ENCODE measurements at regions not wholly inside any gene's neighbourhood (a gene's known extent, or its start where the extent isn't known, plus 50 kb on each side); places are given as distances from the start of the nearest gene placed in this dataset.

DNA sequence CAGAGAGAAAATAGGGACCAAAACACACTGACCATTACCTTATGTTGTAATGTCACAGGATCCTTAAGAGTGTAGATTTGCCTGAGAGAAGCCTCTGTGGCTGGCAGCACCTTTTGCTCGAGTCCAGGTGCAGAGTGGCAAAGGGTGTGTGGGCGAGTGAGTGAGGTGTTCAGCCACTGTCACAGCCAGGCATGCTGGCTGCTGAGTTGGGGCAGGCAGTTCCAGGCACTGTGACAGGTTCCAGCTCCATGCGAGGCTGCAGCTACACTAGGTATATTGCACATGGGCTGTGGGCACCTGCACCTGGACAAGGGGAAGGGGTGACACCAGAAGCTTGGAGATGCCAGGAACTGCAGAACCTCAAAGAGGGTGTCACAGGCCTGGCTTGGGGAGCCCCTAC lies 1370.4 kb upstream of the PRMT6 start:
- no peak for DNase-seq (ENCODE audit: low spot score)

DNA sequence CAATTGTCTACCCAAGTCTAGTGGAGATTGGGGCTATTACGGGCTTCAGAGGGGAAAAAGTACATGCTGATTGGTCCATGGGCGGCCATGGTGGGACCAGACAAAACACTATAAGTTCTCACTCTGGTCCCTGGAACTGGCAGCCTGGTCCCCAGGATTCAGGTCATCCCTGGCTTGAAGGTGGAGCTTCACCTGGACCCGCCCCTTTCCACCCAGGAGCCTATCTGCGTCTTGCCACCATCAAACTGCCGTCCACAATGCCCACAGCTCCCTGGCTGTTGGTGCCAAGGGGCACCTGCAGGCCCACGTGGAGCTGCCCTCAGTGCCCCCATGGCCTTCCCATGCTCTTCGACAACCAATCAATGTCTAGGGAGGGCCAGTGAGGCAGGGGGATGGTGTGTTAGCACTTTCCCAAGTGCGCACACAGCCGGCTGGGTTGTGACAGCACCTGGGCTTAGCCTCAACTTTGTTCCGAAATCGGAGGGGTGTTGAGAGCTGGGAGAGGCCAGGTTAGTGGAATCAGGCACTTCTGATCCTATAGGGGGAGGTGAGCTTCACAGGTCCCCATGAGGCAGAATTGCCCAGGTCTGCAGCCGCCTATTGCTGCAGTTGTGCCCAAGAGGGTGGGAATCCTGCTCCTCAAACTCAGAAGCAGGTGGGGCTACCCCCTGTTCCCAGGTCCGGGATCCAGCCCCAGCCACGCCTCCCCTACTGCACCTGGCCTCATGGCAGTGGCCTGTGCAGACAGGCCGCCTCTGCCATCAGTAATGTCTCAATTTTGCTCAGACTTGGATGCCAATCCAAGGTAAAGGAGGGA lies 1369.4 kb upstream of the PRMT6 start:
- Histone ChIP-seq H3K36me3 (no peaks in the 10 kb centered on the region), H3K9me3 (no peaks in the 10 kb centered on the region), H3K4me3 (no peak overlapping the region), H3K27ac (no peak overlapping the region), H3K4me1 (replicated peaks) (no peaks in the 10 kb centered on the region), H3K27me3 (replicated peaks; ENCODE audit: insufficient read depth) (no peaks in the 10 kb centered on the region)
- intact Hi-C loops (cut with DNase I), result no loop called here
- WGBS, result 90% methylated on average over 14 of the region's 15 CpGs
- no peak for DNase-seq (ENCODE audit: low spot score)
- TF ChIP-seq POLR2AphosphoS5 (IDR thresholded peaks at IDR 0.05) (no peak), CTCF (IDR thresholded peaks at IDR 0.05) (no peak), POLR2A (IDR thresholded peaks at IDR 0.05) (no peak)

More for the DNA sequence above, 1370.4 kb upstream of the PRMT6 start:
- no peak overlapping the region for H3K27ac ChIP-seq
- 62% methylated on average over 2 of the region's 3 CpGs for WGBS
- TF ChIP-seq POLR2AphosphoS5 (IDR thresholded peaks at IDR 0.05) (no peak), CTCF (IDR thresholded peaks at IDR 0.05) (no peak), POLR2A (IDR thresholded peaks at IDR 0.05) (no peak)
- no peaks in the 10 kb centered on the region for H3K27me3 ChIP-seq (replicated peaks; ENCODE audit: insufficient read depth)
- no peaks in the 10 kb centered on the region for H3K4me1 ChIP-seq (replicated peaks)
- no peaks in the 10 kb centered on the region for H3K36me3 ChIP-seq
- intact Hi-C loops (cut with DNase I), result no loop called here
- no peak overlapping the region for H3K4me3 ChIP-seq
- H3K9me3 ChIP-seq, result no peaks in the 10 kb centered on the region

DNA sequence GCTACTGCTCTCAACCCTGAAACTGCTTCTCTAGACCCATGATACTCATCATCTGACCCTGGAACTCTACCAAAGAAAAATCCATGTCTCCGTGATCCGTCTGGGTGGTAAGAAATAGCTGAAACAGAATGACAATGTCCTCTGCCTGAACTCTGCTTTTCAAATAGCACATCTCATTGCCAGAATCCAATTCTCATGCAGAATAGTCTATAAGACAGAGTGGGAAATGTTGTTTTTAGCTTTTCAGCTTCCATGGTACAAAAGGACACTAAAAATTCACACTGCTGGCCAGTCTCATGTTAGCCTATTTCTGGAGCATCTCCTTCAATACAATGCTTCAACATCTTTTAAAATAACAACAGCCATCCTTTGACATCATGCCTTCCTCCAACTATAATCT lies 1355.8 kb upstream of the PRMT6 start:
- H3K27ac ChIP-seq, result no peak overlapping the region
- no peaks in the 10 kb centered on the region for H3K27me3 ChIP-seq (replicated peaks; ENCODE audit: insufficient read depth)
- H3K9me3 ChIP-seq, result no peaks in the 10 kb centered on the region
- H3K36me3 ChIP-seq, result no peaks in the 10 kb centered on the region
- 54% methylated on average over 2 of the region's 2 CpGs for WGBS
- H3K4me3 ChIP-seq, result no peak overlapping the region
- H3K4me1 ChIP-seq (replicated peaks), result no peaks in the 10 kb centered on the region
- DNase-seq (ENCODE audit: low spot score), result no peak
- no peak for TF ChIP-seq CTCF (IDR thresholded peaks at IDR 0.05)
- no peak for TF ChIP-seq POLR2AphosphoS5 (IDR thresholded peaks at IDR 0.05)
- no peak for TF ChIP-seq POLR2A (IDR thresholded peaks at IDR 0.05)
- intact Hi-C loops (cut with DNase I), result no loop called here

GRCh38 chr1:105724286-105724685 lies 1332.2 kb upstream of the PRMT6 start:
- WGBS, result 8% methylated on average over 1 of the region's 1 CpG
- Histone ChIP-seq H3K36me3 (no peaks in the 10 kb centered on the region), H3K4me3 (no peak overlapping the region), H3K9me3 (no peaks in the 10 kb centered on the region), H3K4me1 (replicated peaks) (no peaks in the 10 kb centered on the region), H3K27ac (no peak overlapping the region), H3K27me3 (replicated peaks; ENCODE audit: insufficient read depth) (no peaks in the 10 kb centered on the region)
- intact Hi-C loops (cut with DNase I), result no loop called here
- no peak for DNase-seq (ENCODE audit: low spot score)
- no peak for TF ChIP-seq POLR2A (IDR thresholded peaks at IDR 0.05)
- no peak for TF ChIP-seq POLR2AphosphoS5 (IDR thresholded peaks at IDR 0.05)
- TF ChIP-seq CTCF (IDR thresholded peaks at IDR 0.05), result no peak

GRCh38 chr1:105730701-105731100 lies 1325.8 kb upstream of the PRMT6 start:
- no peaks in the 10 kb centered on the region for H3K36me3 ChIP-seq
- DNase-seq (ENCODE audit: low spot score), result no peak
- no peak overlapping the region for H3K27ac ChIP-seq
- H3K9me3 ChIP-seq, result no peaks in the 10 kb centered on the region
- intact Hi-C loops (cut with DNase I), result no loop called here
- no peaks in the 10 kb centered on the region for H3K4me1 ChIP-seq (replicated peaks)
- no peaks in the 10 kb centered on the region for H3K27me3 ChIP-seq (replicated peaks; ENCODE audit: insufficient read depth)
- no peak overlapping the region for H3K4me3 ChIP-seq
- TF ChIP-seq CTCF (IDR thresholded peaks at IDR 0.05) (no peak), POLR2AphosphoS5 (IDR thresholded peaks at IDR 0.05) (no peak), POLR2A (IDR thresholded peaks at IDR 0.05) (no peak)
- WGBS, result 79% methylated on average over 3 of the region's 3 CpGs
